ENCODE measurements at regions not wholly inside any gene's neighbourhood (a gene's known extent, or its start where the extent isn't known, plus 50 kb on each side); places are given as distances from the start of the nearest gene placed in this dataset.

GRCh38 chr6:40936818-40937251 lies 102.2 kb downstream of the UNC5CL start:
- TF ChIP-seq SIN3A (IDR thresholded peaks at IDR 0.05; ENCODE audit: borderline replicate concordance, insufficient read depth, low read length): no peak
- TF ChIP-seq REST (IDR thresholded peaks at IDR 0.05; ENCODE audit: insufficient read depth in 1 of 2, low read depth in 2 of 2, low read length in 2 of 2): no peak

GRCh38 chr6:40933864-40934263 lies 105.2 kb downstream of the UNC5CL start:
- TF ChIP-seq SIN3A (IDR thresholded peaks at IDR 0.05; ENCODE audit: borderline replicate concordance, insufficient read depth, low read length) (no peak), FOXP2 (optimal IDR thresholded peaks at IDR 0.05; ENCODE audit: borderline replicate concordance, extremely low read depth, extremely low read length, insufficient read depth) (no peak), POLR2AphosphoS5 (IDR thresholded peaks at IDR 0.05; ENCODE audit: low read depth, low read length) (no peak), REST (IDR thresholded peaks at IDR 0.05; ENCODE audit: insufficient read depth in 1 of 2, low read depth in 2 of 2, low read length in 2 of 2) (no peak), TAF1 (IDR thresholded peaks at IDR 0.05; ENCODE audit: borderline replicate concordance, insufficient read depth, low read length) (no peak)

DNA sequence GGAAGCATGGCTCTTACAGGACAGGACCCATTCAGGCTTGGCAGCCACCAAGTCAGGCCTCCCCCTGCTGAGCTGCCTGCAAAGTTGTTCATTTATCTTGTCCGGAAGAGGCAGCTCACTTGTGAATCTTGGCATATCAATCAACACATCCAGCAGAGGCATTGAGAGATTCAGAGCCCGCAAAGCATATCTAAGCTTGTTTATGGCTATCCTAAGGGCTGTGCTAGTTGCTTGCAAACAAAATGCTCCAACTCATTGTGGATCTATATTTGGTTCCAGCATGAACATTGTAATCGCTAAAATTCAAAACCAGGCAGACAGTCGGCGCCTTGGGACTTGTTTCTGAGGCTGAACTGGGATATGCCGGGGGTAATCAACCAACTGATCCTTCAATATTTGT lies 106.1 kb downstream of the UNC5CL start:
- TF ChIP-seq POLR2AphosphoS5 (IDR thresholded peaks at IDR 0.05; ENCODE audit: low read depth, low read length) (no peak), SIN3A (IDR thresholded peaks at IDR 0.05; ENCODE audit: borderline replicate concordance, insufficient read depth, low read length) (no peak), FOXP2 (optimal IDR thresholded peaks at IDR 0.05; ENCODE audit: borderline replicate concordance, extremely low read depth, extremely low read length, insufficient read depth) (no peak), REST (IDR thresholded peaks at IDR 0.05; ENCODE audit: insufficient read depth in 1 of 2, low read depth in 2 of 2, low read length in 2 of 2) (no peak), TAF1 (IDR thresholded peaks at IDR 0.05; ENCODE audit: borderline replicate concordance, insufficient read depth, low read length) (no peak)

DNA sequence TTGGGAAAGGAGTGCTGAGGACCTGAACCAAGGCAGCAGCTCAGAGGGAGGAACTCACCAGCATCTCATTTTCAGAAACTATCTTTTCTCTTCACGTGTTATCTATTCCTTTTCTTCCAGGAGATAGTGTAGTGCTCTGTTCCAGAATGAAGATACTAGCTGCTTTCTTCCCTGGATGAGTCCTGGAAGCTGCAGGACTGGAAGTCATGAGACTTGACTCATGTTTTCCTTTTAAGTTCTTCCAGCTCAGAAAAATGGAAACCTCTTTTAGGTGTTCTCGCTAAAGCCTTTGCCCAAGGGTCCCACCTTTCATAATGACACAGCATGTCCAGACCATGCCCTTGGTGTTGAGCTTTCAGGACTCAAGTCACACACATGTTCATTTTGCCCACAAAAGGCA lies 106.7 kb downstream of the UNC5CL start:
- TF ChIP-seq POLR2AphosphoS5 (IDR thresholded peaks at IDR 0.05; ENCODE audit: low read depth, low read length): no peak
- no peak for TF ChIP-seq TAF1 (IDR thresholded peaks at IDR 0.05; ENCODE audit: borderline replicate concordance, insufficient read depth, low read length)
- TF ChIP-seq SIN3A (IDR thresholded peaks at IDR 0.05; ENCODE audit: borderline replicate concordance, insufficient read depth, low read length): no peak
- no peak for TF ChIP-seq REST (IDR thresholded peaks at IDR 0.05; ENCODE audit: insufficient read depth in 1 of 2, low read depth in 2 of 2, low read length in 2 of 2)
- TF ChIP-seq FOXP2 (optimal IDR thresholded peaks at IDR 0.05; ENCODE audit: borderline replicate concordance, extremely low read depth, extremely low read length, insufficient read depth): no peak

DNA sequence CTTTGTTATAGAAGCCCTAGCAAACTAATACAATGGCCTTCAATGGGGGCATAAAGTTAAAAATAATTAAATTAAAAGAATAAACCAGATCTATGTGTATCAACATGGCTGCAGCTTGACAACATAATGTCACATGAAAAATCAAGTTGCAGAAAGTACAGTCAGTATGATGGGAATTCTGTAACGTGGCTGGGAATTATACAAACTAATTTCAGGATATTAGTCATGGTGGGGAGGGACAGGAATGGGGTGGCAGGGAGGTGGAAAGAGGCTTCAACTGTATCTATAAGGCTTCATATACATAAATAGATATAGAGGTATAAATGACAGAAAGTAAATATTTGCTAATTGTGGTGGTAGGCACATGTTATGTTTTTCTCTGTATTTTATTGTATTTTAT lies 107.1 kb downstream of the UNC5CL start:
- no peak for TF ChIP-seq SIN3A (IDR thresholded peaks at IDR 0.05; ENCODE audit: borderline replicate concordance, insufficient read depth, low read length)
- TF ChIP-seq REST (IDR thresholded peaks at IDR 0.05; ENCODE audit: insufficient read depth in 1 of 2, low read depth in 2 of 2, low read length in 2 of 2): no peak
- TF ChIP-seq TAF1 (IDR thresholded peaks at IDR 0.05; ENCODE audit: borderline replicate concordance, insufficient read depth, low read length): no peak
- TF ChIP-seq FOXP2 (optimal IDR thresholded peaks at IDR 0.05; ENCODE audit: borderline replicate concordance, extremely low read depth, extremely low read length, insufficient read depth): no peak
- TF ChIP-seq POLR2AphosphoS5 (IDR thresholded peaks at IDR 0.05; ENCODE audit: low read depth, low read length): no peak

All from PFSK-1 (cell line).